ENCODE measurements at regions not wholly inside any gene's neighbourhood (a gene's known extent, or its start where the extent isn't known, plus 50 kb on each side); places are given as distances from the start of the nearest gene placed in this dataset.
A peak's percentile ranks its signal among the peaks of the same experiment; 100 is the strongest.

- no peak overlapping the region for H3K27ac ChIP-seq (ENCODE audit: extremely low read depth, low read depth, low read length)
- in situ Hi-C loops (cut with MboI) (no loop called here), intact Hi-C loops (cut with micrococcal nuclease) (no loop called here)
- FAIRE-seq (no peak), DNase-seq (ENCODE audit: extremely low read depth in 1 of 4, low spot score in 3 of 4) (no peak), ATAC-seq (no peak; the same call in 2 of the 3 replicates)
- CTCF ChIA-PET (ENCODE audit: low intra/inter-chr PET ratio): no interaction called here
- TF ChIP-seq RAD51 (IDR thresholded peaks at IDR 0.05; ENCODE audit: borderline replicate concordance, low read depth) (peak; percentile 42; the same call in 1 of the 2 replicates), SIN3A (IDR thresholded peaks at IDR 0.05; ENCODE audit: borderline replicate concordance in 2 of 2, control insufficient read depth in 1 of 2, low read depth in 2 of 2, low read length in 2 of 2) (0 out of 4 replicates have a peak, but pooled peaks of 1 of the 2 experiments have one; percentile 41), ZBTB2 (IDR thresholded peaks at IDR 0.05) (no peak), ZNF445 (CRISPR knock-in tag; IDR thresholded peaks at IDR 0.05; ENCODE audit: low read depth) (0 out of 2 replicates have a peak, but pooled peaks have one; percentile 4), PKNOX1 (IDR thresholded peaks at IDR 0.05) (no peak), POLR2A (conservative IDR thresholded peaks at IDR 0.05) (peak; percentile 12; the same call in 1 of the 2 replicates), ZNF253 (CRISPR knock-in tag; conservative IDR thresholded peaks at IDR 0.05) (no peak), SUPT5H (IDR thresholded peaks at IDR 0.05) (peak; percentile 3; the same call in 1 of the 2 replicates), IFI16 (CRISPR knock-in tag; IDR thresholded peaks at IDR 0.05) (no peak), LARP7 (IDR thresholded peaks at IDR 0.05) (no peak), ZKSCAN8 (CRISPR knock-in tag; IDR thresholded peaks at IDR 0.05) (peak; percentile 74; the same call in 1 of the 2 replicates), CBFA2T2 (conservative IDR thresholded peaks at IDR 0.05) (peak; percentile 9; the same call in 1 of the 2 replicates), POLR2AphosphoS2 (IDR thresholded peaks at IDR 0.05; ENCODE audit: low read length) (peak; percentile 65; the same call in 1 of the 2 replicates), MLX (CRISPR knock-in tag; conservative IDR thresholded peaks at IDR 0.05) (no peak), ZFP30 (CRISPR knock-in tag; IDR thresholded peaks at IDR 0.05; ENCODE audit: borderline replicate concordance) (no peak)
- peaks cover 15% of the 10 kb centered on the region for H3K9me3 ChIP-seq (replicated peaks; ENCODE audit: control insufficient read depth, insufficient read depth, low read depth, low read length)
- POLR2A ChIA-PET: interaction anchor here (1.0 to 1.5 kb wide), 4 partner anchors 21 to 51 kb away, joined by 3 read pairs; no protein-coding TSS in a partner anchor
- peaks cover 24% of the 10 kb centered on the region for H3K36me3 ChIP-seq (ENCODE audit: control insufficient read depth, insufficient read depth, low read length)
- H3K27me3 ChIP-seq (ENCODE audit: control insufficient read depth in 2 of 2, insufficient read depth in 2 of 2, low read length in 2 of 2): no peaks in the 10 kb centered on the region
- H2AFZ ChIP-seq (ENCODE audit: low read depth, low read length): no peak overlapping the region
- no peaks in the 10 kb centered on the region for H4K20me1 ChIP-seq (replicated peaks; ENCODE audit: control insufficient read depth, insufficient read depth, low read length)
- no peaks in the 10 kb centered on the region for H3K4me1 ChIP-seq (replicated peaks in 1 of 2; ENCODE audit: control insufficient read depth in 2 of 2, insufficient read depth in 2 of 2, low read length in 2 of 2)
- no peak overlapping the region for H3K4me3 ChIP-seq
- H3K9ac ChIP-seq (ENCODE audit: insufficient read depth in 1 of 2, low read depth in 2 of 2, low read length in 2 of 2): no peak overlapping the region
- no peak overlapping the region for H3K4me2 ChIP-seq (ENCODE audit: insufficient read depth, low read length)
- WGBS (ENCODE audit: insufficient coverage, low coverage, missing lambda C conversion rate): 52% methylated on average over 5 of the region's 5 CpGs
- no TSS peak for BruUV-seq (replicated peaks)
- no peaks in the 10 kb centered on the region for H3K79me2 ChIP-seq (ENCODE audit: control insufficient read depth, insufficient read depth, low read length)
- no peaks in the 10 kb centered on the region for H3K9me1 ChIP-seq (ENCODE audit: control insufficient read depth, insufficient read depth, low read length)
These were observed 62.3 kb upstream of the CCT8L2 start for GRCh38 chr22:16654882-16655281.

All from K562 (cell line).